GM13976 (cell line): ENCODE measurements at regions not wholly inside any gene's neighbourhood (a gene's known extent, or its start where the extent isn't known, plus 50 kb on each side); places are given as distances from the start of the nearest gene placed in this dataset.

Experiments used
- DNase-seq: peaks from one replicate; pipeline ENCODE4 v3.0.0; 2012; ENCODE audit warnings: low spot score
- in situ Hi-C: fragments of 300-500 bp; cut with MboI; formaldehyde crosslinking; loops from one replicate; pipeline ENCODE4 v1.12.0; 2022; ENCODE audit warnings: low sequenced_read_pairs, mixed read lengths, inconsistent platforms; ENCODE audit not compliant: unreplicated experiment
- TF ChIP-seq, protein P1 (sequence below): IDR thresholded peaks from 2 replicates; pipeline ENCODE4 v1.5.1; 2012; ENCODE audit warnings: borderline replicate concordance, mild to moderate bottlenecking; ENCODE audit not compliant: insufficient read depth; ENCODE audit errors: extremely low read depth, missing control alignments, control extremely low read depth

DNA sequence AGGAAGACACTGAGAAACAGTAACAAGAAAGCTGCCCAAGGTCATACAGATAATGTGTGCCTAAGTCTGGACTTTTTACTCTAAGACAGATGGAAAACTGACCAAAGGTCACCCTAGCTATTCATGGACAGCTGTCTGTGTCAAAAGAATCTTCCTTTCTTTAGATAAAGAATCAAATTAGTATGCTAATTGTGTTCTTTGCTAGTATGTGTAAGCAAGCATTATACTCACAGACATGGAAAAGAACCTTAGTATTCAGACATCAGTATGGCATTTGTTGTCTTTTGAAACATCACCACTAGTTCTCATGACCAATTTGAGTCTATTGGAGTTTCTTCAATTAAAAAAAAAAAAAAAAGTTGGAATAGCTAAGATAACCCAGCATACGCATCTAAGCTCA is 91.8 kb upstream of the SOX2 start:
- in situ Hi-C loops = no loop called here
- TF ChIP-seq, protein P1, sequence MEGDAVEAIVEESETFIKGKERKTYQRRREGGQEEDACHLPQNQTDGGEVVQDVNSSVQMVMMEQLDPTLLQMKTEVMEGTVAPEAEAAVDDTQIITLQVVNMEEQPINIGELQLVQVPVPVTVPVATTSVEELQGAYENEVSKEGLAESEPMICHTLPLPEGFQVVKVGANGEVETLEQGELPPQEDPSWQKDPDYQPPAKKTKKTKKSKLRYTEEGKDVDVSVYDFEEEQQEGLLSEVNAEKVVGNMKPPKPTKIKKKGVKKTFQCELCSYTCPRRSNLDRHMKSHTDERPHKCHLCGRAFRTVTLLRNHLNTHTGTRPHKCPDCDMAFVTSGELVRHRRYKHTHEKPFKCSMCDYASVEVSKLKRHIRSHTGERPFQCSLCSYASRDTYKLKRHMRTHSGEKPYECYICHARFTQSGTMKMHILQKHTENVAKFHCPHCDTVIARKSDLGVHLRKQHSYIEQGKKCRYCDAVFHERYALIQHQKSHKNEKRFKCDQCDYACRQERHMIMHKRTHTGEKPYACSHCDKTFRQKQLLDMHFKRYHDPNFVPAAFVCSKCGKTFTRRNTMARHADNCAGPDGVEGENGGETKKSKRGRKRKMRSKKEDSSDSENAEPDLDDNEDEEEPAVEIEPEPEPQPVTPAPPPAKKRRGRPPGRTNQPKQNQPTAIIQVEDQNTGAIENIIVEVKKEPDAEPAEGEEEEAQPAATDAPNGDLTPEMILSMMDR = no peak
- DNase-seq = no peak

DNA sequence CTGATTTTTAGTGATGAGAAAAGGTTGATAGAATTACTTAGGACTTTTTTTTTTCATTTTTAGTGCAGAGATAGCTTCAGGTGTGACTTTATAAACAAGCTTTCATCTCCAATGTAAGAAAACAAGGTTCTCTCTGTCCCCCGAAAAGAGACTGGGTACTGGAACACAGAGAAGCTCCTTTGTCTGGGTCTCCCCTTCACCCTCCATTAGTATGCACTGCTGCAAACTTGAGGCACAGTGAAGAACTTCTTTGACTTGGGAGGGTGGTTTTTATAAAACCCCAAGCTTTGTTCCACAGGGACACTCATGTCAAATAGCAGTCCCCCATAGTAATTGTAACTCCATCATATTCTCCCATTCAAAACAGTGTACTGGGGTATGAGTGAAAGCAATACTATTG is 93.5 kb upstream of the SOX2 start:
- TF ChIP-seq, protein P1 = no peak
- DNase-seq = no peak
- in situ Hi-C loops = no loop called here

DNA sequence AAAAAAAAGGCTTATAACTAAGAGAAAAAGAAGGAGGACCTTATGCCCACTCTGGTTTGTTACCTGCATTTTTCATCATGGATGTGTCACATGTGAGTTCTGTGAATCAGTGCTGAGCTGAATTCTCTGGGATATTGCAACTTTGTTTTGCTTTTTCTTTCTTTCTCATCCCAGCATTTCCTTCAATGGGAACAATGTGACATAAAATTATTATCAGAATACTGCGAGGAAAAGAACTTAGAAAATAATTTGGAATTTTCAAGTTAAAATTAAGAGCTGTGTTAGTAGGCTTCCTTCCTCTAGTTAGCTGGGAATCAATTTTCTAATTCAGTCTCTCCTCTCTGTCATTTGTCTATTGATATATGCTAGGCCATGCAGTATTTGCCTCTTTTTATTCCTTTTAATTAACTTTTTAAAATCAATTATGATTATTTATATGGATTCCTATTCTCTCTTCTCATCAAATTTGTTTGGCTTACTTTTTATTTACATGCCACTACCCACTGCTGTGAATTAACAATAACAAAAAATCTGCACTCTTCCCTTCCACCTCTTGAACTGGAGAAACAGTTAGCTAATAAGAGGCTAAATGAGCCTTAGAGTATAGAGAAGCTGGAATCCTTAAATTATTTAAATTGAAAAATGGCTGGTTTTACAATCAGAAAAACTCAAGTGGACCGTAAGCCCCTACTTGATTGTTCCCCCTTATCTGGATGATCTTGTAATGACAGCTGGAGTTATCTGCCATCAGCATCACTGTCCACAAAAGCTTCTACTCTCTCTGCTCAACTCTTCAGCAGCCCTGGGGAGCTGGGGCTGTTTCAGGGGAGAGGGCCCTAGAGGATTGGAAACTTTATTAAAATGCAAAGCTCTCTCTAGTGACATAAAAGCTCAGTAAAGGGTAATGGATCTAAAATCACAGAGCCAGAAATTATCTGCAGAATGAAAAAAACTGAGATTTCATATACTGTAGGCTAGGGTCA is 95.3 kb upstream of the SOX2 start:
- TF ChIP-seq, protein P1 = no peak
- DNase-seq = no peak
- in situ Hi-C loops = no loop called here

DNA sequence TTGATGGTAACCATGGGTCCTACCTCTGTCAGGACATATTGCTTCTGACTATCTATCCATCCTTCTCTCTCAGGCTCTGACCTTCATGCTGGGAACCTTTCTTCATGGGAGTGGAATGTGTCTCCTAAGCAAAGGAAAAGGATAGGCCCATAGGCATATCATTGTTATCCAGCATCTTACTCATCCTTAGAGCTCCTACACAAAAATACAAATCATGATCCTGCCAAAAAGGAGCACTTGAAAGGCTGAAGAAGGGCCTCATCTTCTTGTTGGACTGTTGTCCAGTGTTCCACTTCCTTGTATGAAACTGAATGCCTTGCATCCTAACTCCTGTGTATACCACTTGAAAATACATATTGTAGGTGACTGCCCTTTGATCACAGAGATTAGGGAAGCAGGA is 96.1 kb upstream of the SOX2 start:
- in situ Hi-C loops = no loop called here
- DNase-seq = no peak
- TF ChIP-seq, protein P1 = no peak

DNA sequence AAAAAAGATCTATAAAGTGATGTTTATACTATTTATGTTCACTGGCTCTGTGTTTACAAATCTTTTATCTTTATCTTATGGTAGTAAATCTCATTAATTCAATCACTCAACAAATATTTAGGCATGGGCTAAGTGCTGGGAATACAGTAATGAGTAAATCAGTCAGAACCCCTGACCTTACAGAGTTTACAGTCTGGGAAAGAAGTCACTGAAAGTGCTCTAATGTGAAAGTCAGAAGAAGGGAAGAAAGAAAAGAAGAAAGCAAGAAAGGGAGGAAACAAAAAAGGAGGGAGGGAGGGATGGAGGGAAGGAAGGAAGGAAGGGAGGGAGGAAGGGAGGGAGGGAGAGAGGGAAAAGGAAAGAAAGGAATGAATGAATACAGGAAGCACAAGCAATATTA is 96.8 kb upstream of the SOX2 start:
- in situ Hi-C loops = no loop called here
- DNase-seq = no peak
- TF ChIP-seq, protein P1 = no peak

DNA sequence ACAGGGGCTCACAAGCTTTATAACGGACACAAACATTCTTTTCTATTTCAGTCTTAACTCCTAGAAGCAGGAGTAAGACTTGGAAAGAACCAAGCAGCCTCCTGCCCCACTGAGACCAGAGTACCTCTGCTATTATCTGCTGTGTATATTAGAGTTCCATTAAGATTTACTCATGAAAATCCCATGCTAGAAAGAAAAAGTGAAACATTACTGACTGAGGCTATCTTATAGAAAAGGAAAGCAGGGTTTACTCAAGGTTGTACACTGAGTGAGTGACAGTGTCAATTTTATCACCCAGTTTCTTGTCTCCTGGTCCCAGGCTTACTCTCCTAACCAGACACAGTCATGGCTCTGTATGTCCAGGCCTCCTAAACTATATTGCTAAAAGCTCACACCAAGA is 97.9 kb upstream of the SOX2 start:
- in situ Hi-C loops = no loop called here
- TF ChIP-seq, protein P1 = no peak

DNA sequence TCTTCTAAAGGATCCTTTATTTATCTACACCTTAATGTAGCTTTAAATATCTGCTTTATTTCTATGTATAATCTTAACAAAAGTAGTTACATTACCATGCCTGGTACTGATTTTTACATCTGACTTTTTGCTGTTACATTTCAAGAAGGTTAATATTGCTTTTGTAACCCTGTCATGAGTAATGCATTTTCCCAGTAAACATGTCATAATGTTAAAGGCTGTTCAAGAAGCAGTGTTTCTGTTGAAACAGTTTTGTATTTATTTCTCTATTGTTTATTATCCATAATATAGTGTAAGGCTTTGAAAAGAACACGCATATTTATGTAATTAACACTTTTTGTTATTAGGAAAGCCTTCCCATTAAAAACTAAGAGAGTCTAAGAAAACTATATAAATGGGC is 98.5 kb upstream of the SOX2 start:
- no peak for DNase-seq
- in situ Hi-C loops = no loop called here
- TF ChIP-seq, protein P1 = no peak

More for the DNA sequence above, 97.9 kb upstream of the SOX2 start:
- DNase-seq = no peak
